ENCODE measurements at regions not wholly inside any gene's neighbourhood (a gene's known extent, or its start where the extent isn't known, plus 50 kb on each side); places are given as distances from the start of the nearest gene placed in this dataset.

- TF ChIP-seq CTCF (IDR thresholded peaks at IDR 0.05; ENCODE audit: poor library complexity) (no peak), EZH2 (IDR thresholded peaks at IDR 0.05; ENCODE audit: borderline replicate concordance) (no peak)
Measured at GRCh38 chr10:109678857-109679256, 244.5 kb downstream of the XPNPEP1 start.
